IPS DF 6.9 (cell line): ENCODE measurements at regions not wholly inside any gene's neighbourhood (a gene's known extent, or its start where the extent isn't known, plus 50 kb on each side); places are given as distances from the start of the nearest gene placed in this dataset.

Experiments used
- DNase-seq: peaks from one replicate; pipeline ENCODE4 v3.0.0-alpha.2; 2013; ENCODE audit warnings: low read depth, low spot score
- H3K27ac ChIP-seq: one replicate; pipeline ENCODE4 v1.5.1; 2013; ENCODE audit warnings: low read length, control low read depth
- H3K27me3 ChIP-seq: 2 replicates; pipeline ENCODE4 v1.6.1; 2013; ENCODE audit warnings: mild to moderate bottlenecking, low read length; ENCODE audit not compliant: control insufficient read depth, insufficient read depth
- H3K36me3 ChIP-seq: 2 replicates; pipeline ENCODE4 v1.6.1; 2013; ENCODE audit warnings: low read length; ENCODE audit not compliant: control insufficient read depth, insufficient read depth
- H3K4me1 ChIP-seq: 2 replicates; pipeline ENCODE4 v1.6.1; 2013; ENCODE audit warnings: low read length; ENCODE audit not compliant: control insufficient read depth, insufficient read depth
- H3K4me3 ChIP-seq: 2 replicates; pipeline ENCODE4 v1.5.1; 2013; ENCODE audit warnings: mild to moderate bottlenecking, low read length
- H3K9me3 ChIP-seq: 2 replicates; pipeline ENCODE4 v1.6.1; 2013; ENCODE audit warnings: low read length, inconsistent platforms; ENCODE audit not compliant: control insufficient read depth, insufficient read depth
- WGBS: extraction: QIAGEN DNeasy Blood & Tissue Kit; methylation state at CpG from one replicate; pipeline ENCODE4 v1.1.7; 2013; ENCODE audit warnings: mixed read lengths, missing lambda C conversion rate; ENCODE audit not compliant: insufficient read length, insufficient coverage; 5-methylcytosine and 5-hydroxymethylcytosine counted together

GRCh38 chr1:244965185-244966030 lies 101.1 kb upstream of the HNRNPU start:
- Histone ChIP-seq H3K36me3 (no peaks in the 10 kb centered on the region), H3K27ac (no peak overlapping the region), H3K4me3 (no peak overlapping the region), H3K27me3 (no peaks in the 10 kb centered on the region), H3K4me1 (no peaks in the 10 kb centered on the region), H3K9me3 (no peaks in the 10 kb centered on the region)
- WGBS = no CpG with 5 or more reads among the region's 8 CpGs
- DNase-seq = no peak

DNA sequence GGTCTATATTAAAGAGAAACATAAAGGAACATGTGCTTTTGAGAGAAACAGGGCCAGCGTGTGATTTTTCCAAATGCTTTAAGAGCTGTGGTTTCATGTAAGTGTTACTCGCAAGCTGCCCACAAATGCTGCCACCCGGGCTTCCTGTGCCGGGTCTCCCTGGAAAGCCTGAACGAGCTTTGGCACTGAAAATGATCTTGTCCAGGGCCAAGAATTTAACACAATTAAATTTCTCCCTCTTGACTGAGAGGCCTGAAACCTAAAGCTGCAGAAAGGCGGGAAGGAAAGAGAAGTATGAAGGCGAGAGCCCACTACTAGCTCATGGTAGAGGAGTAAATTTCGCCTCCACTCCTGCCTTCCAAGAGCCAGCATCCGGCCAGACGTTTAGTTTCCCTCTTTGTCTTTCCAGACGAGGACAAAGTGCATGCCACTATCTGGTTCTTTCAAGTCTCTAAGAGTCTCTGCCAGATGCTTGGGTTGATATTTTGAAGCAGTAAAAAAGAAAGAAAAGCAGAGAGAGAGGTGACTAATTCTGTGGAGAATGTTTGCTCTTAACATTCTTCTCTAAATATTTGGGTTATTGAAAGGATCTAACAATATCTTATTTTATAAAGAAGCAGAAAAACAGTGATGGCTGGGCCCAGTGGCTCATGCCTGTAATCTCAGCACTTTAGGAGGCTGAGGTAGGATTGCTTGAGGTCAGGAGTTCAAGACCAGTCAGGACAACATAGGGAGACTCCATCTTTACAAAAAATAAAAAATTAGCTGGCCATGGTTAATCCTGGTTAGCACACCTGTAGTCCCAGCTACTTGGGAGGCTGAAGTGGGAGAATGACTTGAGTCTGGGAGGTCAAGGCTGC lies 100.0 kb upstream of the HNRNPU start:
- Histone ChIP-seq H3K4me3 (no peak overlapping the region), H3K27me3 (no peaks in the 10 kb centered on the region), H3K4me1 (no peaks in the 10 kb centered on the region), H3K36me3 (no peaks in the 10 kb centered on the region), H3K27ac (no peak overlapping the region), H3K9me3 (no peaks in the 10 kb centered on the region)
- DNase-seq = no peak
- no CpG with 5 or more reads among the region's 11 CpGs for WGBS

DNA sequence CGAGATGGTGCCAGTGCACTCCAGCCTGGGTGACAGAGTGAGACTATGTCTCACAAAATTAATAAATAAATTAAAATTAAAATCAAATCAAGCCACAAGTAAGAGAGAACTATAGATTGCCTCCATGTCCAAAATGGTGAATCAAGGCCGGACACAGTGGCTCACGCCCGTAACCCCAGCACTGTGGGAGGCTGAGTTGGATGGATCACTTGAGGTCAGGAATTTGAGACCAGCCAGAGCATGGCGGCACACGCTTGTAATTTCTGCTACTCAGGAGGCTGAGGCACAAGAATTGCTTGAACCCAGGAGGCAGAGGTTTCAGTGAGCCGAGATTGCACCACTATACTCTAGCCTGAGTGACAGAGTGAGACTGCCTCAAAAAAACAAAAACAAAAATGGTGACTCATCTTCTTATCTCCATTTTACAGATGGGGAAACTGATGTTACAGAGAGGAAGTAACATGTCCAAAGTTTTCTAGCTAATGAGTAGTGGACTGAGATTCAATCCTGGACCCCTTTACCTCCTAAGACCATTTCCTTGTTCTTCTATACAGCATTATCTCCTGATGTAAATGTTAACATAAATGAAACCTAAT lies 99.0 kb upstream of the HNRNPU start:
- DNase-seq = no peak
- Histone ChIP-seq H3K9me3 (no peaks in the 10 kb centered on the region), H3K4me1 (no peaks in the 10 kb centered on the region), H3K4me3 (no peak overlapping the region), H3K27ac (no peak overlapping the region), H3K36me3 (no peaks in the 10 kb centered on the region), H3K27me3 (no peaks in the 10 kb centered on the region)
- no CpG with 5 or more reads among the region's 7 CpGs for WGBS

- no CpG with 5 or more reads among the region's 3 CpGs for WGBS
- Histone ChIP-seq H3K27me3 (no peaks in the 10 kb centered on the region), H3K4me3 (no peak overlapping the region), H3K27ac (no peak overlapping the region), H3K9me3 (no peaks in the 10 kb centered on the region), H3K36me3 (no peaks in the 10 kb centered on the region), H3K4me1 (no peaks in the 10 kb centered on the region)
- DNase-seq = no peak
These were observed 97.8 kb upstream of the HNRNPU start for GRCh38 chr1:244962130-244962529.

GRCh38 chr1:244960904-244961303 lies 96.6 kb upstream of the HNRNPU start:
- no CpG with 5 or more reads among the region's 4 CpGs for WGBS
- Histone ChIP-seq H3K4me1 (no peaks in the 10 kb centered on the region), H3K4me3 (no peak overlapping the region), H3K9me3 (no peaks in the 10 kb centered on the region), H3K27ac (no peak overlapping the region), H3K27me3 (no peaks in the 10 kb centered on the region), H3K36me3 (no peaks in the 10 kb centered on the region)
- DNase-seq = no peak

DNA sequence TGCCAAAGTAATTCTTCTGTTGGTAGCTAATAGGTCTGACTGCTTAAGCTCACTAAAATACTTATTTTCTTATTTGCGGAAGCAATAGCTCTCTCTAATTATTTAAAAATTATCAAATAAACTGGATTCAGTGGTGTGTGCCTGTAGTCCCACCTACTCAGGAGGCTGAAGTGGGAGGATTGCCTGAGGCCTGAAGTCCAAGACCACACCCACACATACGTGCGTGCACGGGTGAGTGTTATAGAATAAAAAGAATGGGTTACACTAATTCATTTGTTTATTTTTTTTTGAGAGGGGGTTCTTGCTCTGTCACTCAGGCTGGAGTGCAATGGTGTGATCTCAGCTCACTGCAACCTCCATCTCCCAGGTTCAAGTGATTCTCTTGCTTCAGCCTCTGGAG lies 94.2 kb upstream of the HNRNPU start:
- no peaks in the 10 kb centered on the region for H3K36me3 ChIP-seq
- no CpG with 5 or more reads among the region's 4 CpGs for WGBS
- H3K9me3 ChIP-seq = no peaks in the 10 kb centered on the region
- no peak overlapping the region for H3K27ac ChIP-seq
- no peaks in the 10 kb centered on the region for H3K4me1 ChIP-seq
- DNase-seq = no peak
- no peak overlapping the region for H3K4me3 ChIP-seq
- no peaks in the 10 kb centered on the region for H3K27me3 ChIP-seq

DNA sequence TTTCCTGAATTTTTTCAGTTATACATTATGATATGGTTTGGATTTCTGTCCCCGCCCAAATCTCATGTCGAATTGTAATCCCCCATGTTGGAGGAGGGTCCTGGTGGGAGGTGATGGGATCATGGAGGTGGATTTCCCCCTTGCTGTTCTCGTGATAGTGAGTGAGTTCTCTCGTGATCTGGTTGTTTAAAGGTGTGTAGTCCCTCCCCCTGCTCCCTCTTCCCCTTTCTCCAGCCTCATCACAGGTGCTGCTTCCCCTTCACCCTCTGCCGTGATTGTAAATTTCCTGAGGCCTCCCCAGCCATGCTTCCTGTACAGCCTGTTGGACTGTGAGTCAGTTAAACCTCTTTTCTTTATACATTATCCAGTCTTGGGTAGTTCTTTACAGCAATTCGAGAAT lies 93.2 kb upstream of the HNRNPU start:
- Histone ChIP-seq H3K27me3 (no peaks in the 10 kb centered on the region), H3K4me1 (no peaks in the 10 kb centered on the region), H3K9me3 (no peaks in the 10 kb centered on the region), H3K36me3 (no peaks in the 10 kb centered on the region), H3K27ac (no peak overlapping the region), H3K4me3 (no peak overlapping the region)
- no peak for DNase-seq
- WGBS = no CpG with 5 or more reads among the region's 6 CpGs

GRCh38 chr1:244957122-244957521 lies 92.8 kb upstream of the HNRNPU start:
- H3K27ac ChIP-seq = no peak overlapping the region
- no peaks in the 10 kb centered on the region for H3K9me3 ChIP-seq
- H3K36me3 ChIP-seq = no peaks in the 10 kb centered on the region
- DNase-seq = no peak
- H3K27me3 ChIP-seq = no peaks in the 10 kb centered on the region
- no peaks in the 10 kb centered on the region for H3K4me1 ChIP-seq
- no CpG with 5 or more reads among the region's 6 CpGs for WGBS
- H3K4me3 ChIP-seq = no peak overlapping the region

- Histone ChIP-seq H3K4me3 (no peak overlapping the region), H3K27me3 (no peaks in the 10 kb centered on the region), H3K4me1 (no peaks in the 10 kb centered on the region), H3K9me3 (no peaks in the 10 kb centered on the region), H3K27ac (no peak overlapping the region), H3K36me3 (no peaks in the 10 kb centered on the region)
- WGBS = no CpG with 5 or more reads among the region's 5 CpGs
- DNase-seq = no peak
These were observed 91.3 kb upstream of the HNRNPU start for GRCh38 chr1:244955661-244956060.

DNA sequence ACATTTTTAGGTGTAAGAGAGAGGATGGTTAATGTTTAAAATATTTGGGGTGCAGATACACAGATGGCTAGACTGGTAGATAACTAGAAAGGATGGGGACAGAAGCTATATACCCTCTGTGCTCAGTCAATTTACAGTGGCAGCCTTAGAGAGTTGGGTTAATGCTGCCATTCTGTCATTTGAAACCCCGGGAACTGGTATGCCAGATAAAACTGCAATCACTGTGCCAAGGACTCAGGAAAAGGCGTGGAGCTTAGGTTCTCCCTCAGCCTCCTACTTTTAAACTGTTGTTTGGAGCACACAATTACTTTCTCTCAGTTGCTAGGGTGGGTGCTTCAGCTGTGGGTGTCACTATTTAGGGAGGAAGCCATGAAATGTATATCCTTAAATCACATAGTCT lies 90.0 kb upstream of the HNRNPU start:
- Histone ChIP-seq H3K36me3 (no peaks in the 10 kb centered on the region), H3K27ac (no peak overlapping the region), H3K27me3 (no peaks in the 10 kb centered on the region), H3K9me3 (no peaks in the 10 kb centered on the region), H3K4me1 (no peaks in the 10 kb centered on the region), H3K4me3 (no peak overlapping the region)
- no CpG with 5 or more reads among the region's 2 CpGs for WGBS
- no peak for DNase-seq
